ENCODE measurements at regions not wholly inside any gene's neighbourhood (a gene's known extent, or its start where the extent isn't known, plus 50 kb on each side); places are given as distances from the start of the nearest gene placed in this dataset.

GRCh38 chr6:110547266-110547964 is 71.0 kb upstream of the SLC22A16 start (continued):
- TF ChIP-seq ELK1 (IDR thresholded peaks at IDR 0.05; ENCODE audit: borderline replicate concordance, low read depth, low read length) (no peak), MXI1 (IDR thresholded peaks at IDR 0.05; ENCODE audit: borderline replicate concordance, low read depth, low read length) (no peak), RFX5 (IDR thresholded peaks at IDR 0.05; ENCODE audit: low read depth, low read length) (no peak), NFE2L2 (IDR thresholded peaks at IDR 0.05; ENCODE audit: low read depth, low read length) (no peak), FOS (IDR thresholded peaks at IDR 0.05; ENCODE audit: low read depth, low read length) (no peak), CEBPB (IDR thresholded peaks at IDR 0.05; ENCODE audit: low read depth, low read length) (no peak)
